ENCODE measurements at regions not wholly inside any gene's neighbourhood (a gene's known extent, or its start where the extent isn't known, plus 50 kb on each side); places are given as distances from the start of the nearest gene placed in this dataset.
"Not testable (repeated sequence)": the region's sequence is repeated elsewhere in the genome, so short reads cannot be mapped to it uniquely, and the experiment has no call there.

GRCh38 chr12:58673021-58673420, 247.3 kb downstream of the LRIG3 start:
- no TSS peak for BruUV-seq (replicated peaks)

GRCh38 chr12:58677833-58678232, 242.5 kb downstream of the LRIG3 start:
- H4K91ac ChIP-seq (ENCODE audit: insufficient read depth, low read depth, low read length); DNase-seq; H3K27me3 ChIP-seq (ENCODE audit: control insufficient read depth, insufficient read depth, low read length); H3K4me1 ChIP-seq (ENCODE audit: control insufficient read depth, insufficient read depth, low read length); H3K4me3 ChIP-seq (ENCODE audit: insufficient read depth, low read depth, low read length); BruUV-seq (replicated peaks); H3K36me3 ChIP-seq (ENCODE audit: control insufficient read depth, insufficient read depth, low read length); H3K56ac ChIP-seq (ENCODE audit: extremely low read depth, insufficient read depth, low read length); H2AFZ ChIP-seq (replicated peaks; ENCODE audit: low read length, poor library complexity); H4K20me1 ChIP-seq (ENCODE audit: insufficient read depth, low read length); H2AK9ac ChIP-seq (replicated peaks; ENCODE audit: low read depth, low read length, poor library complexity); H3K79me1 ChIP-seq (ENCODE audit: low read depth in 1 of 2, low read length in 2 of 2); H2BK5ac ChIP-seq (ENCODE audit: low read depth, low read length, poor library complexity, severe bottlenecking); H3K23ac ChIP-seq (ENCODE audit: low read depth, low read length); H2BK120ac ChIP-seq (ENCODE audit: low read depth, low read length); in situ Hi-C loops (cut with MboI; ENCODE audit: low sequenced_read_pairs); H2AK5ac ChIP-seq (ENCODE audit: low read depth, low read length); CTCF ChIA-PET; H4K8ac ChIP-seq (ENCODE audit: low read depth in 2 of 2, low read length in 2 of 2); H3K14ac ChIP-seq (replicated peaks; ENCODE audit: low read depth, low read length); H2BK15ac ChIP-seq (ENCODE audit: low read depth, low read length); dilution Hi-C loops (cut with HindIII; ENCODE audit: low sequenced_read_pairs, unreplicated experiment); POLR2A ChIA-PET (ENCODE audit: unreplicated experiment); intact Hi-C loops (cut with micrococcal nuclease); H3K4me2 ChIP-seq (ENCODE audit: low read depth, low read length); H4K5ac ChIP-seq (ENCODE audit: low read depth, low read length); H3K9me1 ChIP-seq (ENCODE audit: insufficient read depth, low read length); H3K27ac ChIP-seq (ENCODE audit: insufficient read depth, low read length); ATAC-seq (ENCODE audit: low read depth); H3K9ac ChIP-seq (ENCODE audit: low read depth, low read length); H3K18ac ChIP-seq (ENCODE audit: low read depth, low read length); H3K4ac ChIP-seq (ENCODE audit: low read depth, low read length); H2BK20ac ChIP-seq (ENCODE audit: low read depth, low read length): not testable (repeated sequence)
- H3K9me3 ChIP-seq (ENCODE audit: control insufficient read depth, insufficient read depth, low read length) = peaks cover 16% of the 10 kb centered on the region
- no CpG with 5 or more reads among the region's 3 CpGs for WGBS, 2 experiments (ENCODE audit: extremely low coverage in 2 of 2, insufficient read length in 1 of 2)

More at GRCh38 chr12:58673021-58673420, 247.3 kb downstream of the LRIG3 start:
- ChIA-PET CTCF (interaction anchor here (1.1 kb wide), 1 partner anchor 9 kb away, joined by 4 read pairs; no protein-coding TSS in a partner anchor), POLR2A (ENCODE audit: unreplicated experiment) (no interaction called here)
- H3K9ac ChIP-seq (ENCODE audit: low read depth, low read length) = no peak overlapping the region
- H3K23ac ChIP-seq (ENCODE audit: low read depth, low read length) = no peak overlapping the region
- no peak overlapping the region for H3K4me3 ChIP-seq (ENCODE audit: insufficient read depth, low read depth, low read length)
- no peak overlapping the region for H2BK15ac ChIP-seq (ENCODE audit: low read depth, low read length)
- H3K4ac ChIP-seq (ENCODE audit: low read depth, low read length) = no peak overlapping the region
- H3K14ac ChIP-seq (replicated peaks; ENCODE audit: low read depth, low read length) = no peak overlapping the region
- H4K8ac ChIP-seq (ENCODE audit: low read depth in 2 of 2, low read length in 2 of 2) = no peak overlapping the region
- no peak overlapping the region for H2AK5ac ChIP-seq (ENCODE audit: low read depth, low read length)
- intact Hi-C loops (cut with micrococcal nuclease) = no loop called here
- in situ Hi-C loops (cut with MboI; ENCODE audit: low sequenced_read_pairs) = no loop called here
- H3K4me1 ChIP-seq (ENCODE audit: control insufficient read depth, insufficient read depth, low read length) = no peaks in the 10 kb centered on the region
- H2BK120ac ChIP-seq (ENCODE audit: low read depth, low read length) = no peak overlapping the region
- no peak overlapping the region for H2BK5ac ChIP-seq (ENCODE audit: low read depth, low read length, poor library complexity, severe bottlenecking)
- ATAC-seq (ENCODE audit: low read depth) (no peak), DNase-seq (no peak)
- no peaks in the 10 kb centered on the region for H3K36me3 ChIP-seq (ENCODE audit: control insufficient read depth, insufficient read depth, low read length)
- dilution Hi-C loops (cut with HindIII; ENCODE audit: low sequenced_read_pairs, unreplicated experiment) = no loop called here
- H4K20me1 ChIP-seq (ENCODE audit: insufficient read depth, low read length) = no peaks in the 10 kb centered on the region
- H2AFZ ChIP-seq (replicated peaks; ENCODE audit: low read length, poor library complexity) = no peak overlapping the region
- no peak overlapping the region for H4K91ac ChIP-seq (ENCODE audit: insufficient read depth, low read depth, low read length)
- no peaks in the 10 kb centered on the region for H3K27me3 ChIP-seq (ENCODE audit: control insufficient read depth, insufficient read depth, low read length)
- no peak overlapping the region for H3K56ac ChIP-seq (ENCODE audit: extremely low read depth, insufficient read depth, low read length)
- no peak for TF ChIP-seq ELK1 (IDR thresholded peaks at IDR 0.05; ENCODE audit: borderline replicate concordance, low read depth, low read length)
- no peak for TF ChIP-seq BHLHE40 (IDR thresholded peaks at IDR 0.05; ENCODE audit: low read depth, low read length)
- TF ChIP-seq MAFK (IDR thresholded peaks at IDR 0.05; ENCODE audit: low read depth, low read length) = no peak
- TF ChIP-seq USF2 (IDR thresholded peaks at IDR 0.05; ENCODE audit: low read depth, low read length) = no peak
- TF ChIP-seq CEBPB (IDR thresholded peaks at IDR 0.05; ENCODE audit: low read depth, low read length) = no peak
- TF ChIP-seq RFX5 (IDR thresholded peaks at IDR 0.05; ENCODE audit: low read depth, low read length) = no peak
- no peak for TF ChIP-seq NFE2L2 (IDR thresholded peaks at IDR 0.05; ENCODE audit: low read depth, low read length)
- H2AK9ac ChIP-seq (replicated peaks; ENCODE audit: low read depth, low read length, poor library complexity) = no peak overlapping the region
- H3K18ac ChIP-seq (ENCODE audit: low read depth, low read length) = no peak overlapping the region
- no peaks in the 10 kb centered on the region for H3K79me1 ChIP-seq (ENCODE audit: low read depth in 1 of 2, low read length in 2 of 2)
- no peak overlapping the region for H3K4me2 ChIP-seq (ENCODE audit: low read depth, low read length)
- H3K27ac ChIP-seq (ENCODE audit: insufficient read depth, low read length) = no peak overlapping the region
- no peaks in the 10 kb centered on the region for H3K9me3 ChIP-seq (ENCODE audit: control insufficient read depth, insufficient read depth, low read length)
- H4K5ac ChIP-seq (ENCODE audit: low read depth, low read length) = no peak overlapping the region
- peaks cover 2% of the 10 kb centered on the region; the same call in 1 of the 2 replicates for H3K9me1 ChIP-seq (ENCODE audit: insufficient read depth, low read length)
- no peak overlapping the region for H2BK20ac ChIP-seq (ENCODE audit: low read depth, low read length)
